ENCODE measurements at regions not wholly inside any gene's neighbourhood (a gene's known extent, or its start where the extent isn't known, plus 50 kb on each side); places are given as distances from the start of the nearest gene placed in this dataset.

- Histone ChIP-seq H3K9me3 (replicated peaks; ENCODE audit: low read length) (no peaks in the 10 kb centered on the region), H3K36me3 (ENCODE audit: insufficient read depth, low read length) (no peaks in the 10 kb centered on the region), H3K9ac (ENCODE audit: low read depth, low read length) (no peak overlapping the region), H3K4me2 (ENCODE audit: low read length) (no peak overlapping the region), H3K4me3 (ENCODE audit: low read length) (no peak overlapping the region), H3K27me3 (ENCODE audit: control insufficient read depth, insufficient read depth, low read length) (no peaks in the 10 kb centered on the region), H3K4me1 (ENCODE audit: control insufficient read depth, insufficient read depth, low read length) (no peaks in the 10 kb centered on the region)
Observed at GRCh38 chr2:221166292-221166691, 405.8 kb downstream of the EPHA4 start.

- Histone ChIP-seq H3K4me3 (ENCODE audit: low read length) (no peak overlapping the region), H3K4me1 (ENCODE audit: control insufficient read depth, insufficient read depth, low read length) (no peaks in the 10 kb centered on the region), H3K9me3 (replicated peaks; ENCODE audit: low read length) (no peaks in the 10 kb centered on the region), H3K9ac (ENCODE audit: low read depth, low read length) (no peak overlapping the region), H3K27me3 (ENCODE audit: control insufficient read depth, insufficient read depth, low read length) (no peaks in the 10 kb centered on the region), H3K4me2 (ENCODE audit: low read length) (no peak overlapping the region), H3K36me3 (ENCODE audit: insufficient read depth, low read length) (no peaks in the 10 kb centered on the region)
Observed at GRCh38 chr2:221167561-221167960, 404.5 kb downstream of the EPHA4 start.

- Histone ChIP-seq H3K36me3 (ENCODE audit: insufficient read depth, low read length) (no peaks in the 10 kb centered on the region), H3K4me2 (ENCODE audit: low read length) (no peak overlapping the region), H3K9ac (ENCODE audit: low read depth, low read length) (no peak overlapping the region), H3K9me3 (replicated peaks; ENCODE audit: low read length) (no peaks in the 10 kb centered on the region), H3K27me3 (ENCODE audit: control insufficient read depth, insufficient read depth, low read length) (no peaks in the 10 kb centered on the region), H3K4me3 (ENCODE audit: low read length) (no peak overlapping the region), H3K4me1 (ENCODE audit: control insufficient read depth, insufficient read depth, low read length) (no peaks in the 10 kb centered on the region)
Observed at GRCh38 chr2:221169724-221170123, 402.4 kb downstream of the EPHA4 start.

GRCh38 chr2:221170548-221170947 is 401.6 kb downstream of the EPHA4 start:
- Histone ChIP-seq H3K9ac (ENCODE audit: low read depth, low read length) (no peak overlapping the region), H3K4me1 (ENCODE audit: control insufficient read depth, insufficient read depth, low read length) (no peaks in the 10 kb centered on the region), H3K9me3 (replicated peaks; ENCODE audit: low read length) (no peaks in the 10 kb centered on the region), H3K27me3 (ENCODE audit: control insufficient read depth, insufficient read depth, low read length) (no peaks in the 10 kb centered on the region), H3K4me2 (ENCODE audit: low read length) (no peak overlapping the region), H3K36me3 (ENCODE audit: insufficient read depth, low read length) (no peaks in the 10 kb centered on the region), H3K4me3 (ENCODE audit: low read length) (no peak overlapping the region)

- no peaks in the 10 kb centered on the region for H3K36me3 ChIP-seq (ENCODE audit: insufficient read depth, low read length)
- no peaks in the 10 kb centered on the region for H3K4me1 ChIP-seq (ENCODE audit: control insufficient read depth, insufficient read depth, low read length)
- no peak overlapping the region for H3K4me2 ChIP-seq (ENCODE audit: low read length)
- no peak overlapping the region for H3K4me3 ChIP-seq (ENCODE audit: low read length)
- no peaks in the 10 kb centered on the region for H3K27me3 ChIP-seq (ENCODE audit: control insufficient read depth, insufficient read depth, low read length)
- no peaks in the 10 kb centered on the region for H3K9me3 ChIP-seq (replicated peaks; ENCODE audit: low read length)
- no peak overlapping the region for H3K9ac ChIP-seq (ENCODE audit: low read depth, low read length)
Observed at GRCh38 chr2:221176667-221177066, 395.4 kb downstream of the EPHA4 start.

- Histone ChIP-seq H3K9me3 (replicated peaks; ENCODE audit: low read length) (no peaks in the 10 kb centered on the region), H3K36me3 (ENCODE audit: insufficient read depth, low read length) (no peaks in the 10 kb centered on the region), H3K27me3 (ENCODE audit: control insufficient read depth, insufficient read depth, low read length) (no peaks in the 10 kb centered on the region), H3K4me1 (ENCODE audit: control insufficient read depth, insufficient read depth, low read length) (no peaks in the 10 kb centered on the region), H3K9ac (ENCODE audit: low read depth, low read length) (no peak overlapping the region), H3K4me2 (ENCODE audit: low read length) (no peak overlapping the region), H3K4me3 (ENCODE audit: low read length) (no peak overlapping the region)
Observed at GRCh38 chr2:221178139-221178538, 394.0 kb downstream of the EPHA4 start.

GRCh38 chr2:221186873-221187272 is 385.2 kb downstream of the EPHA4 start:
- H3K27me3 ChIP-seq (ENCODE audit: control insufficient read depth, insufficient read depth, low read length): no peaks in the 10 kb centered on the region

GRCh38 chr2:221189431-221190067 is 382.6 kb downstream of the EPHA4 start:
- Histone ChIP-seq H3K4me2 (ENCODE audit: low read length) (no peak overlapping the region), H3K4me3 (ENCODE audit: low read length) (no peak overlapping the region), H3K27me3 (ENCODE audit: control insufficient read depth, insufficient read depth, low read length) (no peaks in the 10 kb centered on the region), H3K36me3 (ENCODE audit: insufficient read depth, low read length) (no peaks in the 10 kb centered on the region), H3K9ac (ENCODE audit: low read depth, low read length) (no peak overlapping the region), H3K4me1 (ENCODE audit: control insufficient read depth, insufficient read depth, low read length) (no peaks in the 10 kb centered on the region), H3K9me3 (replicated peaks; ENCODE audit: low read length) (no peaks in the 10 kb centered on the region)

More at GRCh38 chr2:221186873-221187272, 385.2 kb downstream of the EPHA4 start:
- Histone ChIP-seq H3K4me3 (ENCODE audit: low read length) (no peak overlapping the region), H3K36me3 (ENCODE audit: insufficient read depth, low read length) (no peaks in the 10 kb centered on the region), H3K9ac (ENCODE audit: low read depth, low read length) (no peak overlapping the region), H3K9me3 (replicated peaks; ENCODE audit: low read length) (no peaks in the 10 kb centered on the region), H3K4me2 (ENCODE audit: low read length) (no peak overlapping the region), H3K4me1 (ENCODE audit: control insufficient read depth, insufficient read depth, low read length) (no peaks in the 10 kb centered on the region)

GRCh38 chr2:221195829-221196228 is 376.3 kb downstream of the EPHA4 start:
- Histone ChIP-seq H3K4me3 (ENCODE audit: low read length) (no peak overlapping the region), H3K9me3 (replicated peaks; ENCODE audit: low read length) (no peaks in the 10 kb centered on the region), H3K27me3 (ENCODE audit: control insufficient read depth, insufficient read depth, low read length) (no peaks in the 10 kb centered on the region), H3K36me3 (ENCODE audit: insufficient read depth, low read length) (no peaks in the 10 kb centered on the region), H3K4me1 (ENCODE audit: control insufficient read depth, insufficient read depth, low read length) (no peaks in the 10 kb centered on the region), H3K9ac (ENCODE audit: low read depth, low read length) (no peak overlapping the region), H3K4me2 (ENCODE audit: low read length) (no peak overlapping the region)

GRCh38 chr2:221197225-221197856 is 374.8 kb downstream of the EPHA4 start:
- no peak overlapping the region for H3K9ac ChIP-seq (ENCODE audit: low read depth, low read length)
- H3K27me3 ChIP-seq (ENCODE audit: control insufficient read depth, insufficient read depth, low read length): no peaks in the 10 kb centered on the region
- no peak overlapping the region for H3K4me2 ChIP-seq (ENCODE audit: low read length)
- no peak overlapping the region for H3K4me3 ChIP-seq (ENCODE audit: low read length)
- no peaks in the 10 kb centered on the region for H3K36me3 ChIP-seq (ENCODE audit: insufficient read depth, low read length)
- H3K9me3 ChIP-seq (replicated peaks; ENCODE audit: low read length): no peaks in the 10 kb centered on the region
- H3K4me1 ChIP-seq (ENCODE audit: control insufficient read depth, insufficient read depth, low read length): no peaks in the 10 kb centered on the region

GRCh38 chr2:221198309-221198708 is 373.8 kb downstream of the EPHA4 start:
- no peak overlapping the region for H3K4me3 ChIP-seq (ENCODE audit: low read length)
- H3K27me3 ChIP-seq (ENCODE audit: control insufficient read depth, insufficient read depth, low read length): no peaks in the 10 kb centered on the region
- H3K9ac ChIP-seq (ENCODE audit: low read depth, low read length): no peak overlapping the region
- no peaks in the 10 kb centered on the region for H3K4me1 ChIP-seq (ENCODE audit: control insufficient read depth, insufficient read depth, low read length)
- no peak overlapping the region for H3K4me2 ChIP-seq (ENCODE audit: low read length)
- no peaks in the 10 kb centered on the region for H3K9me3 ChIP-seq (replicated peaks; ENCODE audit: low read length)
- no peaks in the 10 kb centered on the region for H3K36me3 ChIP-seq (ENCODE audit: insufficient read depth, low read length)

GRCh38 chr2:221200184-221200839 is 371.8 kb downstream of the EPHA4 start:
- Histone ChIP-seq H3K9me3 (replicated peaks; ENCODE audit: low read length) (no peaks in the 10 kb centered on the region), H3K9ac (ENCODE audit: low read depth, low read length) (no peak overlapping the region), H3K27me3 (ENCODE audit: control insufficient read depth, insufficient read depth, low read length) (no peaks in the 10 kb centered on the region), H3K4me1 (ENCODE audit: control insufficient read depth, insufficient read depth, low read length) (no peaks in the 10 kb centered on the region), H3K36me3 (ENCODE audit: insufficient read depth, low read length) (no peaks in the 10 kb centered on the region), H3K4me2 (ENCODE audit: low read length) (no peak overlapping the region), H3K4me3 (ENCODE audit: low read length) (no peak overlapping the region)
